AG09319 (cell line): ENCODE measurements at regions not wholly inside any gene's neighbourhood (a gene's known extent, or its start where the extent isn't known, plus 50 kb on each side); places are given as distances from the start of the nearest gene placed in this dataset.

Source experiments
- DNase-seq: peaks from one replicate; pipeline ENCODE4 v3.0.0-alpha.2; 2010; ENCODE audit warnings: low read depth; ENCODE audit errors: extremely low read depth
- CTCF ChIP-seq: IDR thresholded peaks from 2 replicates; pipeline ENCODE4 v1.5.1; 2011; ENCODE audit warnings: low read depth, mild to moderate bottlenecking, inconsistent platforms, low read length, moderate library complexity

- DNase-seq: no peak
- no peak for TF ChIP-seq CTCF
Measured at GRCh38 chr11:15585602-15586331, 471.0 kb downstream of the INSC start.

GRCh38 chr11:15586741-15587473 lies 472.2 kb downstream of the INSC start:
- no peak for TF ChIP-seq CTCF
- DNase-seq: no peak

- DNase-seq: no peak
Measured at GRCh38 chr11:15589070-15589626, 474.4 kb downstream of the INSC start.

GRCh38 chr11:15590132-15590531 lies 475.4 kb downstream of the INSC start:
- TF ChIP-seq CTCF: no peak
- DNase-seq: no peak

More at GRCh38 chr11:15589070-15589626, 474.4 kb downstream of the INSC start:
- TF ChIP-seq CTCF: no peak

- TF ChIP-seq CTCF: no peak
- DNase-seq: no peak
Measured at GRCh38 chr11:15591112-15591537, 476.4 kb downstream of the INSC start.

- TF ChIP-seq CTCF: no peak
- no peak for DNase-seq
Measured at GRCh38 chr11:15594607-15595006, 479.9 kb downstream of the INSC start.

GRCh38 chr11:15599376-15599775 lies 484.7 kb downstream of the INSC start:
- TF ChIP-seq CTCF: no peak
- DNase-seq: no peak
